HL-60/S4 (cell line): ENCODE measurements at regions not wholly inside any gene's neighbourhood (a gene's known extent, or its start where the extent isn't known, plus 50 kb on each side); places are given as distances from the start of the nearest gene placed in this dataset.
"Not testable (repeated sequence)": the region's sequence is repeated elsewhere in the genome, so short reads cannot be mapped to it uniquely, and the experiment has no call there.

Experiments used
- in situ Hi-C: fragments of 300-500 bp; cut with MboI; formaldehyde crosslinking; loops from 2 replicates; pipeline ENCODE4 v1.14.3; 2022; ENCODE audit warnings: low sequenced_read_pairs

- in situ Hi-C loops, result no loop called here
Observed at GRCh38 chr5:152184266-152184665, 220.8 kb downstream of the NMUR2 start.

DNA sequence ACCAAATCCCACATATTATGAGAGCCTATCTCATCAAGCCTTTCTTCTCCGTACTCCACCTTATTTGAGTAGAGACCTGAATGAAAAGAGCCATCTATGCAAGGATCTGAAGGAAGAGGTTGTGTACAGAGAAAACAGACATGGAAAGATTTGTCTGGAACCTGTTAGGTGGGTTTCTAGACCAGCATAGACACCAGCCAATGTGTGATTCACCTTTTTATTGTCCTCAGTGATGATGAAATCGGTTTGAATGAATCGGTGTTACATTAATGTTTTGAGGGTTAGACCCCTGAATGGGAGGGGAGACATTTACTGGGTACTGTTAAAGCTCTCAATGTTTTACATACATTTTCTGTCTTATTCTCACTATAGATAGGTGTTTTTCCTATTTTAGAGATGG is 223.6 kb downstream of the NMUR2 start:
- in situ Hi-C loops, result no loop called here

- in situ Hi-C loops, result no loop called here
Observed at GRCh38 chr5:152178350-152178699, 226.8 kb downstream of the NMUR2 start.

DNA sequence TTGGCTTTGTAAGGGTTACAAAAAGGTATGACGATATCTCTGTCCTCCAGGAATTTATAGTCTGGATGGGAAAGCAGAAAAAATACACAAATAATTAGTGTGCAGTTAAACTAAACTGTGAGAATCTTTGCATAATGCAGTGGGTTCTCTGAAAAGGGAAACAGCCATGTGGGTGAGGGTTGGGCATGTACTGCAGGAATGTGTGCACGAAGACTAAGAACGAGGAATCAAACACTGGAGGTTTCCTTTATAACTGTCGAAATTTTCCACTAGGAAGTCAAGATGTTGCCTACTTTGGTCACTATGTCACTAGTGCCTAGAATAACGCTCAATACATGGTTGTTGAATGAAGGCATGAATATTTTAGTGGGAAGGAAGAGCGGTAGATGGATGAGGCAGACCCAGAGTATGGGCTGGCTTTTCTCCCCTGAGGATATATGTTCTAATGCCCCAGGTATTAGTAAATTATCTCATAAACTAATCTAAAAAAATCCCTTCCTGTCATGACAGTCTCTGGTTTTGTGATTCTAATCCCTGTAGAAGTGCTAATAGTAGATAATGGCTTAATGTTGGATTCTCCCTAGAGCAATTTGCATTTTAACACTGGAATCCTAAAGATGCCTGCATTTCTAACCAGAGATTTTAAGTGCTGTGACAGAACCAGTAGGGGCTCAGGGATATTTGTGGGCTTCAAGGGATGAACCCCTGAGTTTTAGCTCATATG is 227.3 kb downstream of the NMUR2 start:
- in situ Hi-C loops, result no loop called here

DNA sequence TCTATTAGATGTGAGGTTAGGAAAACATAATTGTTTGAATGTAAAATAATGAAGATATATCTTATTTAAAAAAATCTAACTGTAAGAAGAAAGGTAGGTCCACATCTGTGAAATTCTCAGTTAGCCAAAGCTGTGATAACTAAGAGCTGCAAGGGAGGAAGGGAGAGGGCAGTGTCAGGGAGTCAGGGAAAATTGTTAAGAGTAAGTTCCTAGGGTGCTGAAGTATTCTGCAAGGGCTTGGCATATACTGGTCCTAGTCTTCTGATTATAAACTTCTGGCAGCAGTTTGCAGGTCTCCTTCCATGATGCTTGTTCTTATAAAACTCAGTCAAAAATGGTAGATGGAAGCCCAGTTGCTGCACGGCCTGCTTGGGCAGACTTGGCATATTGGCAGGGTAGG is 233.2 kb downstream of the NMUR2 start:
- in situ Hi-C loops, result no loop called here

DNA sequence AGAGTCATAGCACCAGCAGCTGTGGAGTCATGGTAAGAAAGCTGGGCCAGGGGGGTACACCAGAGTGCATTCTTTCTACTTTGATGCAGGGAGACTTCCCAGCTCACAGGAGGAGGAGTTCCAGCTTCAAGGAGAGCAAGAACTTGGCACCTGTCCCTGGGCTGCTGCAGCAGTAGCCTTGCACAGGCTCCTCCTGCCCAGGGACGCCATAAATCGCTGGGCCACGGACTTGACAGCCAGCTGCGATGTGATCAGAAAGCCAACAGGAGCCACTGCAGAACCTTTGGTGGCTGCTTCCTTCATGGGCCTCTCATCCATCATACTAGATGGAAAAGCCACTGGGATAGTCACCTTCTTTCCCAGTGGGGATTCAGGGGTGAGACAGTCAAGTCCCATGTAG is 234.7 kb downstream of the NMUR2 start:
- in situ Hi-C loops, result no loop called here

- in situ Hi-C loops, result no loop called here
Observed at GRCh38 chr5:152164860-152165259, 240.2 kb upstream of the GLRA1 start.

DNA sequence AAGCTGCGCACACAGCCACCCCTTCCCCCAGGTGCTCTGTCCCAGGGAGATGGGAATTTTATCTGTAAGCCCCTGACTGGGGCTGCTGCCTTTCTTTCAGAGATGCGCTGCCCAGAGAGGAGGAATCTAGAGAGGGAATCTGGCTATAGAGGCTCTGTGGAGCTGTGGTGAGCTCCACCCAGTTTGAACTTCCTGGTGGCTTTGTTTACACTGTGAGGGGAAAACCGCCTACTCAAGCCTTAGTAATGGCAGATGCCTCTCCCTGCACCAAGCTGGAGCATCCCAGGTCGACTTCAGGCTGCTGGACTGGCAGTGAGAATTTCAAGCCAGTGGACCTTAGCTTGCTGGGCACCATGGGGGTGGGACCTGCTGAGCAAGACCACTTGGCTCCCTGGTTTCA is 235.2 kb upstream of the GLRA1 start:
- in situ Hi-C loops, result not testable (repeated sequence)

DNA sequence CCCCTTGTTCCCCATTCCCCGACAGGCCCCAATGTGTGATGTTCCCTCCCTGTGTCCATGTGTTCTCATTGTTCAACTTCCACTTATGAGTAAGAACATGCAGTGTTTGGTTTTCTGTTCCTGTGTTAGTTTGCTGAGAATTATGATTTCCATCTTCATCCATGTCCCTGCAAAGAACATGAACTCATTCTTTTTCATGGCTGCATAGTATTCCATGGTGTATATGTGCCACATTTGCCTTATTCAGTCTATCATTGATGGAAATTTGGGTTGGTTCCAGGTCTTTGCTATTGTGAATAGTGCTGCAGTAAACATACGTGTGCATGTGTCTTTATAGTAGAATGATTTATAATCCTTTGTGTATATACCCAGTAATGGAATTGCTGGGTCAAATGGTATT is 229.8 kb upstream of the GLRA1 start:
- in situ Hi-C loops, result not testable (repeated sequence)

DNA sequence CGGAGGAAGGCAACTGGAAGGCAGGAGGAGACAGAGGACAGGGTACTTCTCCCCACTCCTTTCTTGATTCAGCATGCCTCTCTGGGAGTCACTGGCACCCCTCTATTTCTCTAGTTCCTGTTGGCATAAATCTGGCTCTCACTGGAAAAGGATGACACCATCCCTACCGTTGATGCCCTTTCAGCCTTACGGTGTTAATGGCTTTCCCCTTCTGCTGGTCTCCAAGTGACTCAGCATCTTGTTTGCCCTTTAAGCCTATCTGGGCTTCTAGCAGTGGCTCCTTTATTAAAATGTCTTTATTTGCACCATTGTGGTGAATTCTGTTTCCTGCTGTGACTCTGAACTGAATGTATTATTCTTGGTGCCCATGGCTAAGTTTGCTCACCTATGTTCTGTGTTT is 227.3 kb upstream of the GLRA1 start:
- in situ Hi-C loops, result no loop called here

DNA sequence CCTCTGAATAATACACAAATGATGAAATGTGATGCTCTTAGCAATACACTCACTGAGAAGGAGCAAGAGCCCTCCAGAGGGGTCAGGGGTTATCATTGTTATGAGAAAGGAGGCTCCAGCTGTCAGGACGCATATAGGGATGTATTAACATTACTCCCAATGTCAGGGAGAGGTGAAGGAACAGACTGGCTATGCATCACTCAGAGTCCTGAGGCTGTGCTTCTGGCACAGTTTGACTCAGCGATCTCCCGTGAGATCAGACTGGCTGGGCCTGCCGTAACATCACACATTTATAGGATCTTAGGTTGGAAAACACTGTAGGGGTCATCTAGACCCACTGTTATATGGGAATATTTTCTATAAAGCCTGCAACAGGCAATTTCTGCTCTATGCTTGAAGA is 226.5 kb upstream of the GLRA1 start:
- in situ Hi-C loops, result no loop called here

GRCh38 chr5:152147286-152147685 is 222.6 kb upstream of the GLRA1 start:
- in situ Hi-C loops, result loop anchor here (25.0 kb wide), 1 partner anchor 310 kb away; no protein-coding TSS in a partner anchor

DNA sequence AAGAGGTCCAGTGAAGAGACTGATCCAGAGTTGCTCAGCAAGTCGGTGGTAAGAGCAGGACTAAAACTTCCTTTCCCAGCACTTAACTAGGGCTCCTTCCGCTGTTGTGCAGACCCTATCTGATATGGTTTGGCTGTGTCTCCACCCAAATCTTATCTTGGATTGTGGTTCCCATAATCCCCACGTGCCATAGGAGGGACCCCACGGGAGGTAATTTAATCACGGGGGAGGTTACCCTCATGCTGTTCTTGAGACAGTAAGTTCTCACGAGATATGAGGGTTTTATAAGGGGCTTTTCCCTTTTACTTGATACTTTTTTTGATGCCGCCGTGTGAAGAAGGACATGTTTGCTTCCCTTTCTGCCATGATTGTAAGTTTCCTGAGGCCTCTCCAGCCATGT is 221.9 kb upstream of the GLRA1 start:
- in situ Hi-C loops, result loop anchor here (25.0 kb wide), 1 partner anchor 309 kb away; no protein-coding TSS in a partner anchor

- in situ Hi-C loops, result loop anchor here (25.0 kb wide), 1 partner anchor 307 kb away; no protein-coding TSS in a partner anchor
Observed at GRCh38 chr5:152144556-152144955, 219.9 kb upstream of the GLRA1 start.

GRCh38 chr5:152144030-152144429 is 219.4 kb upstream of the GLRA1 start:
- in situ Hi-C loops, result loop anchor here (25.0 kb wide), 1 partner anchor 307 kb away; no protein-coding TSS in a partner anchor

- in situ Hi-C loops, result loop anchor here (25.0 kb wide), 1 partner anchor 306 kb away; no protein-coding TSS in a partner anchor
Observed at GRCh38 chr5:152142840-152143469, 218.3 kb upstream of the GLRA1 start.

DNA sequence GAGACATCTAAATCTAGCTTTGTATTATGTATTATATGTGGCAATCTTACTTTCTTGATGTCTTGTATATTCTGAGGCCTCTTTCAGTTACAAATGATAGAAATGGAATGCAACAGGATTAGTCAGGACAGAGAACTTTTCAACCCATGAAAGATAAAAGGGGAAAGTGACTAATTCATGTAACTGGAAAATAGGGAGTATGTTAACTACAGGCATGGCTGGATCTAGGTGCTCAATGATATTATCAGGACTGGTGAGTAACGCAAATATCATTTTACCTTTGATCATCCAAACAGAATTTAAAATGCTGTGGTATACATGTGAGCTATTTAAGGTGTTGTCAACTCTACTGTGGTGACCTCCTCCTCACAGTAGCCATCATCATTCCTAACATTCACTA is 215.7 kb upstream of the GLRA1 start:
- in situ Hi-C loops, result loop anchor here (25.0 kb wide), 1 partner anchor 303 kb away; no protein-coding TSS in a partner anchor

DNA sequence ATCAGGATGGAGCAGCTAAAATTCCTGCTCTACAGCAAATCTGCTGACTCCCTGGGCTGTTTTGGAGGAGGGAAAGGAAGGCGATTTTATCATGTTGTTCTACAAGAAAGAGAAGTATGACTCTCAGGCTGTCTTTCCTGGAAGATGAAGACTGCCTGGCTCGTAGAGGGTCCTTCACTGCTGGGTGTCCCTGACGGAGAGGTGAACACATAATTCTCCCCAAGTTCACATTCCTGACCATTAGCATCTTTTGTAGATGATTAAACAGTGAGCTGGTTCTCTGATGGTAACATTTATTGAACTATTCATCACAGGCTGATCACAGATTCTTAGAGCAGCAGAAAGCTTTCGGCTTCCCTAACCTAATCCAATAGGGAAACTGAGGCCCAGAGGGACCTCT is 212.4 kb upstream of the GLRA1 start:
- in situ Hi-C loops, result loop anchor here (25.0 kb wide), 1 partner anchor 300 kb away; no protein-coding TSS in a partner anchor

DNA sequence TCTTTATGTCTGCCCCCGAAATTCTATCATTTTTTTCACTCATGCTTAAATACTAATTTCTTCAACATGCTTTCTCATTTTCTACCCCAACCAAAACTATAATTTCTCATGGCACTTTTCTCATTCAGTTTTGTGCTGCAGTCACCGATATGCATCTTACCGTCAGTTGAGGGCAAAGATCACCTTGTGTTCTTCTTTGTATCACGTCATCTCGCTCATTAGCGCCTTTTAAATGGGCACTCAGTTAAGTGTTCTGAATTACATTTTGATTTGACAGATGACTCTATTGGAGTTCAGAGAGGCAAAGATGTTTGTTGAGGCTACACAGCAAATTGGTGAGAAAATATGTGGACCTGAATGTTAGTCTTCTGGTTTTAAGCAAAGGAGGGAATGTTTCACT is 211.7 kb upstream of the GLRA1 start:
- in situ Hi-C loops, result loop anchor here (25.0 kb wide), 1 partner anchor 299 kb away; no protein-coding TSS in a partner anchor

- in situ Hi-C loops, result loop anchor here (25.0 kb wide), 1 partner anchor 299 kb away; no protein-coding TSS in a partner anchor
Observed at GRCh38 chr5:152135827-152136226, 211.2 kb upstream of the GLRA1 start.

GRCh38 chr5:152125661-152126205 is 201.1 kb upstream of the GLRA1 start:
- in situ Hi-C loops, result loop anchor here (25.0 kb wide), 1 partner anchor 288 kb away; no protein-coding TSS in a partner anchor
